ENCODE measurements at regions not wholly inside any gene's neighbourhood (a gene's known extent, or its start where the extent isn't known, plus 50 kb on each side); places are given as distances from the start of the nearest gene placed in this dataset.

GRCh38 chr4:110853242-110853641 is 230.4 kb upstream of the PITX2 start:
- no peak for TF ChIP-seq POLR2A (IDR thresholded peaks at IDR 0.05)
- no peak for TF ChIP-seq CTCF (IDR thresholded peaks at IDR 0.05)
